Glutamatergic neuron (in vitro differentiated cells): ENCODE measurements at regions not wholly inside any gene's neighbourhood (a gene's known extent, or its start where the extent isn't known, plus 50 kb on each side); places are given as distances from the start of the nearest gene placed in this dataset.

Experiments
- DNase-seq: peaks from one replicate; pipeline ENCODE4 v3.0.0; 2022
- H3K27ac Mint-ChIP-seq: one replicate; pipeline ENCODE4 v1.8.0; 2020; ENCODE audit warnings: mild to moderate bottlenecking, mixed read lengths, inconsistent platforms; ENCODE audit not compliant: unreplicated experiment
- H3K27me3 Mint-ChIP-seq: one replicate; pipeline ENCODE4 v1.8.0; 2020; ENCODE audit warnings: mild to moderate bottlenecking, moderate library complexity, mixed read lengths, inconsistent platforms; ENCODE audit not compliant: unreplicated experiment
- H3K36me3 Mint-ChIP-seq: one replicate; pipeline ENCODE4 v1.8.0; 2020; ENCODE audit warnings: mild to moderate bottlenecking, mixed read lengths, inconsistent platforms; ENCODE audit not compliant: unreplicated experiment
- H3K4me1 Mint-ChIP-seq: one replicate; pipeline ENCODE4 v1.8.0; 2020; ENCODE audit warnings: mild to moderate bottlenecking, low read depth, mixed read lengths, inconsistent platforms; ENCODE audit not compliant: unreplicated experiment
- H3K4me3 Mint-ChIP-seq: one replicate; pipeline ENCODE4 v1.8.0; 2020; ENCODE audit warnings: mild to moderate bottlenecking, mixed read lengths, inconsistent platforms; ENCODE audit not compliant: unreplicated experiment
- H3K9me3 Mint-ChIP-seq: one replicate; pipeline ENCODE4 v1.8.0; 2020; ENCODE audit warnings: mild to moderate bottlenecking, moderate library complexity, mixed read lengths, inconsistent platforms; ENCODE audit not compliant: unreplicated experiment
- CTCF ChIP-seq: fragments of 200-600 bp; sonication (generic); IDR thresholded peaks from one replicate; pipeline ENCODE4 v1.5.0; 2021; ENCODE audit not compliant: partially characterized antibody, unreplicated experiment

- no peak overlapping the region for H3K27ac Mint-ChIP-seq
- no peaks in the 10 kb centered on the region for H3K36me3 Mint-ChIP-seq
- H3K9me3 Mint-ChIP-seq = no peaks in the 10 kb centered on the region
- no peaks in the 10 kb centered on the region for H3K4me1 Mint-ChIP-seq
- no peaks in the 10 kb centered on the region for H3K27me3 Mint-ChIP-seq
- no peak for DNase-seq
- no peak for TF ChIP-seq CTCF
- no peak overlapping the region for H3K4me3 Mint-ChIP-seq
These were observed 610.2 kb downstream of the SI start for GRCh38 chr3:164468055-164468454.

- H3K9me3 Mint-ChIP-seq = no peaks in the 10 kb centered on the region
- no peaks in the 10 kb centered on the region for H3K4me1 Mint-ChIP-seq
- no peak overlapping the region for H3K4me3 Mint-ChIP-seq
- no peak for DNase-seq
- H3K27ac Mint-ChIP-seq = no peak overlapping the region
- TF ChIP-seq CTCF = no peak
- no peaks in the 10 kb centered on the region for H3K27me3 Mint-ChIP-seq
- no peaks in the 10 kb centered on the region for H3K36me3 Mint-ChIP-seq
These were observed 611.3 kb downstream of the SI start for GRCh38 chr3:164467007-164467406.

- H3K9me3 Mint-ChIP-seq = no peaks in the 10 kb centered on the region
These were observed 613.1 kb downstream of the SI start for GRCh38 chr3:164465172-164465571.

GRCh38 chr3:164460851-164461250 lies 617.4 kb downstream of the SI start:
- no peak for TF ChIP-seq CTCF
- no peaks in the 10 kb centered on the region for H3K36me3 Mint-ChIP-seq
- H3K9me3 Mint-ChIP-seq = no peaks in the 10 kb centered on the region
- H3K27me3 Mint-ChIP-seq = no peaks in the 10 kb centered on the region
- no peaks in the 10 kb centered on the region for H3K4me1 Mint-ChIP-seq
- H3K4me3 Mint-ChIP-seq = no peak overlapping the region
- no peak overlapping the region for H3K27ac Mint-ChIP-seq
- DNase-seq = no peak

More at GRCh38 chr3:164465172-164465571, 613.1 kb downstream of the SI start:
- no peak for DNase-seq
- Mint-ChIP-seq H3K36me3 (no peaks in the 10 kb centered on the region), H3K27ac (no peak overlapping the region), H3K27me3 (no peaks in the 10 kb centered on the region), H3K4me1 (no peaks in the 10 kb centered on the region), H3K4me3 (no peak overlapping the region)
- no peak for TF ChIP-seq CTCF

GRCh38 chr3:164459521-164460151 lies 618.7 kb downstream of the SI start:
- no peak overlapping the region for H3K4me3 Mint-ChIP-seq
- no peak overlapping the region for H3K27ac Mint-ChIP-seq
- H3K27me3 Mint-ChIP-seq = no peaks in the 10 kb centered on the region
- no peak for DNase-seq
- no peaks in the 10 kb centered on the region for H3K9me3 Mint-ChIP-seq
- H3K36me3 Mint-ChIP-seq = no peaks in the 10 kb centered on the region
- H3K4me1 Mint-ChIP-seq = no peaks in the 10 kb centered on the region
- TF ChIP-seq CTCF = no peak
